ENCODE measurements at regions not wholly inside any gene's neighbourhood (a gene's known extent, or its start where the extent isn't known, plus 50 kb on each side); places are given as distances from the start of the nearest gene placed in this dataset.

- no peak for DNase-seq
Measured at GRCh38 chr1:104720741-104721140, 971.0 kb downstream of the AMY1C start.

- DNase-seq, result no peak
Measured at GRCh38 chr1:104726917-104727316, 977.2 kb downstream of the AMY1C start.

GRCh38 chr1:104733866-104734265 lies 984.2 kb downstream of the AMY1C start:
- no peak for DNase-seq

- DNase-seq, result no peak
Measured at GRCh38 chr1:104745875-104746274, 996.2 kb downstream of the AMY1C start.

- DNase-seq, result no peak
Measured at GRCh38 chr1:104746994-104747393, 997.3 kb downstream of the AMY1C start.

- no peak for DNase-seq
Measured at GRCh38 chr1:104760017-104760416, 1010.3 kb downstream of the AMY1C start.

- DNase-seq, result no peak
Measured at GRCh38 chr1:104761961-104762570, 1012.4 kb downstream of the AMY1C start.

GRCh38 chr1:104765085-104765484 lies 1015.4 kb downstream of the AMY1C start:
- DNase-seq, result peak; percentile 12 to 44

- no peak for DNase-seq
Measured at GRCh38 chr1:104768466-104768865, 1018.8 kb downstream of the AMY1C start.

GRCh38 chr1:104780470-104781078 lies 1030.9 kb downstream of the AMY1C start:
- peak; percentile 3 to 44 for DNase-seq

- no peak for DNase-seq
Measured at GRCh38 chr1:104785575-104786187, 1036.0 kb downstream of the AMY1C start.

GRCh38 chr1:104787866-104788510 lies 1038.3 kb downstream of the AMY1C start:
- DNase-seq, result no peak

- no peak for DNase-seq
Measured at GRCh38 chr1:104791030-104791429, 1041.3 kb downstream of the AMY1C start.

GRCh38 chr1:104794035-104794434 lies 1044.3 kb downstream of the AMY1C start:
- no peak for DNase-seq

- DNase-seq, result no peak
Measured at GRCh38 chr1:104795931-104796330, 1046.2 kb downstream of the AMY1C start.

GRCh38 chr1:104797982-104798381 lies 1048.3 kb downstream of the AMY1C start:
- no peak for DNase-seq

- no peak for DNase-seq
Measured at GRCh38 chr1:104801344-104801743, 1051.6 kb downstream of the AMY1C start.

- no peak for DNase-seq
Measured at GRCh38 chr1:104804147-104804546, 1054.4 kb downstream of the AMY1C start.

GRCh38 chr1:104807590-104807989 lies 1057.9 kb downstream of the AMY1C start:
- DNase-seq, result no peak

- DNase-seq, result no peak
Measured at GRCh38 chr1:104825401-104825800, 1075.7 kb downstream of the AMY1C start.

GRCh38 chr1:104830534-104830933 lies 1080.8 kb downstream of the AMY1C start:
- DNase-seq, result no peak

- no peak for DNase-seq
Measured at GRCh38 chr1:104852151-104852550, 1102.5 kb downstream of the AMY1C start.

GRCh38 chr1:104853276-104853675 lies 1103.6 kb downstream of the AMY1C start:
- no peak for DNase-seq

- no peak for DNase-seq
Measured at GRCh38 chr1:104854529-104854928, 1104.8 kb downstream of the AMY1C start.
